HG02885 (cell line): ENCODE measurements at regions not wholly inside any gene's neighbourhood (a gene's known extent, or its start where the extent isn't known, plus 50 kb on each side); places are given as distances from the start of the nearest gene placed in this dataset.
A peak's percentile ranks its signal among the peaks of the same experiment; 100 is the strongest.
"Not testable (repeated sequence)": the region's sequence is repeated elsewhere in the genome, so short reads cannot be mapped to it uniquely, and the experiment has no call there.

ENCODE experiments used
- ATAC-seq: cut with Tn5 transposase; IDR thresholded peaks from one replicate; pipeline ENCODE4 v1.9.1; 2021; ENCODE audit warnings: mild to moderate bottlenecking; ENCODE audit not compliant: unreplicated experiment, poor library complexity

- ATAC-seq: no peak
Measured at GRCh38 chr2:194289712-194290346, 1367.2 kb upstream of the SLC39A10 start.

GRCh38 chr2:194276667-194277066, 1380.4 kb upstream of the SLC39A10 start:
- ATAC-seq: not testable (repeated sequence)

DNA sequence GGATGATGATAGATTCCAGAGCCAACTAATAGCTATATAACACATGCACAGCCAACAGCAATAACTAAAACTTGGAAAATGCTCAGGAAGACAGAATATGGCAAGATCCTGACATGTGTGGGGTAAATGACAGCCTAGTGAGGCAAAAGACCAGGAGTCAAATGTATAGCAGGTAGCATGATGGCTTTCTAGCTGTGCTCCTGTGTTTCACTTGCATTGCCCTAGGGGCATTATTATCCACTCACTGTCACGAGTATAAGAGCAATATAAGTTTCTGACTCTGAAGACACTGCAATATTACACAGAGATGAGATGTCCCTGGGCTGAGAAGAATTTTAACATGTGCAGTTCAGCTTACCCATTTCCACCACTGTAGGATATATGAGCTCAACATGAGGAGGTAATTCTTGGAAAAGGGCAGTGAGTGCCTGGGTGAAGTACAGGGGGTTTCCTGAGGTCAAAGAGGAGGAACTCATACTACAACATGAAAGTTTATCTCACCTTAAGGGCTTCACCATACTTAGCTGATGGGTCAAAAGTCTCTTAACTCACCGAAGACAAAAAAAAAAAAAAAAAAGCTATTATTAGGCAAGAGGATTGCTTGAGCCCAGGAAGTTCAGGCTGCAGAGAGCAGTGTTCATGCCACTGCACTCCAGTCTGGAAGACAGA, 1385.6 kb upstream of the SLC39A10 start:
- no peak for ATAC-seq

- ATAC-seq: no peak
Measured at GRCh38 chr2:194270648-194271047, 1386.4 kb upstream of the SLC39A10 start.

DNA sequence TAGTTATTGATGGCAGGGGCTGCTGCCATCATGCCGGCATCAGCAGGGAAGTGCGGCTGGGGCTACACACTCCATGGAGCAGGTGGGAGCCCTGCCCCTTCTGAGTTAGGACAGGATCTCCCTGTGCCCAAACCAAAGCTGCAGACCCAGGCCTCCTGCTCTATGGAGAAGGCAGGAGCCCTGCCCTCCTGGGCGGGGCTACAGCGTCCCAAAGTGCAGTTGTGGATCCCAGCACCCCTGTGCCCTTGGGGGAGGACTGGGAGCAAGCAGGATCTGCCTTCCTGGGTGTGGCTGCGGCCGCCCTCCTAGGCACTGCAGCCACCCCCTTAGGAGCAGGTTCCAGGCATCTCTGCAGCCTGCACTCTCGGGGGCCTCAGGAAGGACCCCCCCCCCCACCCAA, 1392.4 kb upstream of the SLC39A10 start:
- no peak for ATAC-seq

DNA sequence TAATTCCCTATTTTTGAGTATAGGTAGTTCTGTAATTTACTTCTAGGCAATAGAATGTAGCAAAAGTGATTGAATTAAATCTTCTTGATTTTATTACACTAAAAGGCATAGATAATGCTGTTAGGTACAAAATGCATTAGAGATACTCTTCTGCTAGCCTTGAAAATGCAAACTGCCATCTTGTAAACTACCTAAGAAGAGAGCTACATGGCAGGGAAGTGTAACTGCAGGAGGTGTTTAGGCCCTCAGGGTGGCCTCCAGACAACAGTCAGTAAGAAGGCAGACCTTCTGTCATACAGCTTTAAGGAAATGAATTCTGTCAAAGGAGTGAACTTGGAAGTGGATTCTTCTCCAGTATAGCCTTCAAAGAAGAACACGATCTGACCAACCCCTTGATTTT, 1396.8 kb upstream of the SLC39A10 start:
- ATAC-seq: no peak

GRCh38 chr2:194257095-194257494, 1399.9 kb upstream of the SLC39A10 start:
- no peak for ATAC-seq

- ATAC-seq: peak; percentile 47
Measured at GRCh38 chr2:194253528-194254259, 1403.3 kb upstream of the SLC39A10 start.

DNA sequence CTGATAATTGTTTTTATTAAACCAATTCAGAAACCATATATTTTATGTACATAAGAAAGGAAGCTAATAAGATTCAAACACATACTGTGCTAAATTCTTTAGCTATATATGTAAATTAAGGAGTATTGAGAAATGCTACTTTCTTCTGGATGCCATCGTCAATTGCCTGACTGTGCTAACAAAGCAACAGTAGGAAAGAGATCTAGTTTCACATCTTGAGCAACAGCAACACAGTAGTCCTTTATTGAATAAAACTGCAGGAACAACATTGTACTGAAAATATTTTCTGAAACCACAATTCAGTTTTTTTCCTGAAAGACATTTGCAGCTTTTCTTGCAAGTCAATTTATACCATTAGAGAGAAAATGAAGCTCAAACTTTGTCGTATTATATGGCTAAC, 1404.9 kb upstream of the SLC39A10 start:
- ATAC-seq: no peak

GRCh38 chr2:194232600-194232999, 1424.4 kb upstream of the SLC39A10 start:
- ATAC-seq: no peak

DNA sequence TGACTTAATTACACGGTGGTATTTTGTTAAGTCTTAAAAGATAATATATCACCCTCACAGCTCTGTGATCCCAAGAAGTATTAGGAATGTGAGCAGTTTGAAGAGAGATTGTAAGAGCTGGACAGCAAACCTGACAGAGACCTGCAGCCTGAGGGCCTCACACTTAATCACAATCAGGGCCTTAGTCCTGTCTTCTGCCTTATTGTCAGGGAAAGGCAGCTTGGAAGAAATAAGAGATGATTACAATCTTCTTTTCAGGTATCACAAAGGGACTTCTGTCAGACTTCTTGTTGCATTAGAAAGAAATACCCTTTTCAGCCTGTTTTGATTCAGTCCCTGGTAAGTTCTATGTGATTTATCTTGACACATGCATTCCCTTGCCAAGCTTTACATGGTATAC, 1433.8 kb upstream of the SLC39A10 start:
- ATAC-seq: no peak

DNA sequence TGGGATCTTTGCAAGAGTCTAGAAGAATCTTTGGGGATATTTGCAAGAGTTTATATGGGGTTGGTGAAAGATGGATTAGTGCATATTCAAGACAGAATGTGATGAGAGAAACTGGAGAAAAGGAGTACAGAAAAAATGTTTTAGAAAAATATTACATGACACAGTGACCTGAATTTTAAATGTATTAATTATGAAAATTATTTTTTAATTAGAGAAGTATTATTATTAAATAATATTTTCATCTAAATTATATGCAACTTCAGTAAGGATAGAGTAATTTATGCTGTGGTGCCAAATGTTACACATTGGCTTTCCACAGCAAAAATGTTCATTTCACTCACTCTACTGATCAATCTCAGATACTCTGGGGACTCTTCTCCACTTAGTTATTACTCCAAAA, 1442.8 kb upstream of the SLC39A10 start:
- ATAC-seq: no peak

- no peak for ATAC-seq
Measured at GRCh38 chr2:194205568-194206227, 1451.3 kb upstream of the SLC39A10 start.

DNA sequence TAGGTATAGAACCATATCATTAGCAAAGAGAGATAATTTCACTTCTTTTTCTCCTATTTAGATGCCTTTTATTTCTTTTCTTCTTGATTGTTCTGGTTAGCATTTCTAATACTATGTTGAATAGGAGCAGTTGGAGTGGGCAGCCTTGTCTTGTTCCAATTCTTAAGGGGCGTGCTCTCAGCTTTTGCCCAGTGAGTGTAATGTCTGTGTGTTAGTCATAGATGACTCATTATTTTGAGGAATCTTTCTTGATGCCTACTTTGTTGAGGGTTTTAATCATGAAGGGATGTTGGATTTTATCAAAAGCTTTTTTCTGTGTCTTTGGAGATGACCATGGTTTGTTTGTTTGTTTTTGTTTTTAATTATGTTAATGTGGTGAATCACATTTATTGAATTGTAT, 1453.1 kb upstream of the SLC39A10 start:
- no peak for ATAC-seq

GRCh38 chr2:194182888-194183287, 1474.1 kb upstream of the SLC39A10 start:
- ATAC-seq: no peak

GRCh38 chr2:194176134-194176533, 1480.9 kb upstream of the SLC39A10 start:
- ATAC-seq: no peak

GRCh38 chr2:194166818-194167217, 1490.2 kb upstream of the SLC39A10 start:
- peak; percentile 93 for ATAC-seq

GRCh38 chr2:194155431-194155830, 1501.6 kb upstream of the SLC39A10 start:
- ATAC-seq: no peak

- no peak for ATAC-seq
Measured at GRCh38 chr2:194151231-194151630, 1505.8 kb upstream of the SLC39A10 start.

GRCh38 chr2:194135463-194135862, 1521.6 kb upstream of the SLC39A10 start:
- ATAC-seq: no peak

- no peak for ATAC-seq
Measured at GRCh38 chr2:194128810-194129209, 1528.2 kb upstream of the SLC39A10 start.
